ENCODE measurements at regions not wholly inside any gene's neighbourhood (a gene's known extent, or its start where the extent isn't known, plus 50 kb on each side); places are given as distances from the start of the nearest gene placed in this dataset.

DNA sequence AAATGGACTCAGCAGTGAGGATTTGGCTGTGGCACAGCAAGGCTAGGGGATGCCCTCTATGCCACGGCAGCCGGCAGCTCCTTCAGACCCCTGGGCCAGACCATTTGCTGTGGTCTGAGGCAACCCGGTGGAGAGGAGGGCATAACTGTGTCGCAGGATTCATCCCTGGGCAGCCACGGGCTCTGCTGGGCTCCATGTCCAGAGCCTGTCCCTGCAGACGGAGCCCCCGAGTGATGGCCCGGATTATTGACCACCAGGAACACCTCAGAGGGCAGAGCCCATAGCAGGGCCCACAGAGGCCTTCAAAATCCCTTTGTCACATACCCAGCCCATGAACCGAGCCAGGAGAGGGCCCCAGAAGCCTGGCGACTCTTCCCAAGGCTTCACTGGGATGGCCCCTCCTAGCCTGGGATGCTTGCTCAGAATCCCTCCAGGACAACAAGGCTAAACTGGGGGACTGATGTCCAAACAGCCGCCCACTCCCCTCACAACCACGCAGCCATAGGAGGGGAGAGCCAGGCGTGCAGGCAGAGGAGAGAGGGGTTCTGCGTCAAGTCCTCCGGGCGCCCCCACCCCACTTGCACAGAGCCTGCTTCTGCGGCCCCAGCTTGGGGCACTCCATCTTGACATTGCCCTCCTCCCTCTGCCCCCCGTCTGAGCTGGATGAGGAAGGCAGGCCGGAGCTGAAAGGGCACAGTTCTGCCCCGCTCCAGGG is 68.2 kb upstream of the AFDN start:
- DNase-seq (ENCODE audit: low spot score) (no peak), ATAC-seq (no peak)
- intact Hi-C loops (cut with DNase I) = no loop called here

DNA sequence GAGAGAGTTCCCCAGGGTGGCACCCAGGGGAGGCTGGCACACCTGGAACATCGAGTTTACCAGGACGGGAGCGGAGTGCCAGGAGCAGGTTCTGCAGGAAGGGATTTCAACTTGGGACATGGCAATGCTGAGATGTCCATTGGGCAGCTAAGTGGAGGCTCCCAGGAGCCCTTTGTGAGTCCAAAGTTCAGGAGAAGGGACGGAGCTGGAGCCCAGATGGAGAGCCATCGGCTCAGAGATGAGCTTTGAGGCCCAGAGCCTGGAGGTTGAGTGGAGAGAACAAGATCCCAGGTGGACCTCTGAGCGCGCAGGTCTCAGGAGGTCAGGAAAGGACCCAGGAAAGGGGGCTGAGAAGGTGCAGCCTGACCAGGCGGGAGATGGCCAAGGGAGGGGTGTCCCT is 67.5 kb upstream of the AFDN start:
- no peak for DNase-seq (ENCODE audit: low spot score)
- no peak for ATAC-seq
- intact Hi-C loops (cut with DNase I) = no loop called here

DNA sequence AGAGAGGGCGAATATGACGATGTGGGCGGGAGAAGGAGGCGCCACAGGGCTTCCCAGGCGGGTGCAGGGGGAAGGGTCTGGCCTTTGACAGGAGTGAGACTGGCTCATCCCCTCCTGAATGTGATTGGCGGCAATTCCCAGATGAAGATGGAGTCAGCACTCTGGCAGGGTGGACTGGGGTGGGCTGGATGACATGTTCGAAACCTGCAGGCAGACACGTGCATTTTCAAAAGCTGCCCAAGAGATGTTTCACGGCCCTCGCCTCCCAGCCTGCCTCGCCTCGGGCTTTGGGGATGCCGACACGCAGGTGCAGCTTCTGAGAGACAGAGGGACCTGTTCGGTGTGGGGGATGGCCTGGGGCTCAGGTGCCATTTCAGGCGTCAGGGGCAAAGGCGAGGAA is 66.8 kb upstream of the AFDN start:
- intact Hi-C loops (cut with DNase I) = no loop called here
- ATAC-seq = no peak
- no peak for DNase-seq (ENCODE audit: low spot score)

DNA sequence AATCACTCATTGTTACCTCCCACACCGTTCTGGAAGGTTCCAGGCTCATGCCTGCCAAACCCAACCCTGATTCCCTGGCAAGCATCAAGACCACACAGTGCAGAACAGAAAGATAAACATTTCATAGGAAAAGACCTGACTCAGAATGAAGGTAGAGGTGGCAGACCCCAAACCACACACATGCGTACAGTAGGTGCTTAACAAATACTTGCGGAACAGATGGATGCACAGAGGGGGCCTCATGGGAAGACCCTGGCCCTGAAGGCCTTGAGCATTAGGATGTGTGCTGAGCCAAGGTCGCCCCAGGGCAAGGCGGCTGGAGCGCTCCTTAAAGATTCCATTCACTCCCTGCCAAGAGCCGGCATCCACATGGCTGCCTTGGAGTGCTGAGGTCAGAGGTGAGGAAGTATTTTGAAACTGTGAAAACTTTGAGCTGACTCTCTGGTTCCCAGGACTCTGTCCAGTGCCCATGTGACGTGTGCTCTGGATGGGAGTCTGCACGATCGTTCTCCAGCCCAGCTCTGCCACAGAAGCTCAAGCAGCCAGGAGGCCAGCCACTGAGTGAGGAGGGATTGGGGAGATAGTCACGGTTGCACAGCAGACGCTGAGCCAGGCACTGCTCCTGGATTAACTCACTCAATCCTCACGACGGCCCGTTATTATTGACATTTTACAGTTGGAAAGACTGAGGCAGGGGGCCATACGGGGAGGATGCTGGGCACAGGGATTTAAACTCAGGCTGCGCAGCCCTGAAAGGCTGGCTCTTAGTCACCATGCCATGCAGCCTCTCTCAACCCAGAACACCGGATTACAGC is 65.5 kb upstream of the AFDN start:
- ATAC-seq (peak; percentile 90), DNase-seq (ENCODE audit: low spot score) (peak; percentile 88)
- intact Hi-C loops (cut with DNase I) = no loop called here

DNA sequence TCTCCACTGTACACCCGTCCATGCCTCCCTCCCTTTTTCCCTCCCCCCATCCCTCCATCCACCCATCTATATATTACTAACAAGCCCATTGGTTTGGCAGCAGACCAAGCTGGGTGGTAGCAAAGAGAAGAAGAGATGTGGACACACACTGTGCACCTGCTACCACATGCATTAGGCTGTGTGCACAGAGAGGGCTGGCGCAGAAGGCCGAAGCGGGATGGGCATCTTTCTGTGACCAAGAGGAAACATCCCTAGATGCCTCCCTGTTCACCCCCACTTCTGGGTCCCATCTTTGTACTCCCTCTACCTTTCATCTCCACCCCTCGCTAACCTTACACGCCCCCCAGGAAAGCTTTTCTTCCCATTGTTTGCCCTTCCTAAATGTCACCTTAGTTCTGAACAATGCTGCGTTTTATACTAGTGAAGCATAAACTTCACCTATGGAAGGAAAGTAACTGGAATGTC is 64.9 kb upstream of the AFDN start:
- intact Hi-C loops (cut with DNase I) = no loop called here
- ATAC-seq = no peak
- no peak for DNase-seq (ENCODE audit: low spot score)

DNA sequence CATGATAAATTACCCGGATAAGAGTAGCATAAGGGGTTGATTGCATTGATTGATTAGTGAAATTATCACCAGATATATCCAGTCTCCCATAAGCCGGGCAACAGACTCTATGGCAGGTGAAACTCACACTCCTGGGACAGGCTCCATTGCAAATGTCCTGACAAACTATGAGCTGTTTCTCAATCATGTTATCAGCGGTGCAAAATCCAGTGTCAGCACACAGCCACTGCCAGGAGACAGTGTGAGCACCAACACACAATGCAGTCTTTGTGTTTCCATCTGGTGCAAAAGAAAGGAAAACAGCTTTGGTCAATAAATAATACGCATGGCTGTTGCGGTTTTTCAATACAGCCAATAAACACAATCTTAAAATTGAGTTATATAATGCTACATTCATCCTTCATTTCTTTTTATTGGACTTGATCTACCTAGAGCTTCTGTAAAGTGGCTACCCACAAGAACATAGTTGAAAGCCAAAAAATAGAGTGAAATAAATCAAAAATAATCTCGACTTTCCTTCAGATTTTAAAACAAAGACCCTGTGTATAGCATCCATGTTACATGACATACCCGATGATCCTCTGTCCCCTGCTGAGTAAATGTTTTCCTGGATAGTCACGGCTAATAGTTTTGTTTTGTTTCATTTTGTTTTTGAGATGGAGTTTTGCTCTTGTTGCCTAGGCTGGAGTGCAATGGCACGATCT is 64.3 kb upstream of the AFDN start:
- ATAC-seq = peak; percentile 67
- DNase-seq (ENCODE audit: low spot score) = no peak
- intact Hi-C loops (cut with DNase I) = no loop called here

DNA sequence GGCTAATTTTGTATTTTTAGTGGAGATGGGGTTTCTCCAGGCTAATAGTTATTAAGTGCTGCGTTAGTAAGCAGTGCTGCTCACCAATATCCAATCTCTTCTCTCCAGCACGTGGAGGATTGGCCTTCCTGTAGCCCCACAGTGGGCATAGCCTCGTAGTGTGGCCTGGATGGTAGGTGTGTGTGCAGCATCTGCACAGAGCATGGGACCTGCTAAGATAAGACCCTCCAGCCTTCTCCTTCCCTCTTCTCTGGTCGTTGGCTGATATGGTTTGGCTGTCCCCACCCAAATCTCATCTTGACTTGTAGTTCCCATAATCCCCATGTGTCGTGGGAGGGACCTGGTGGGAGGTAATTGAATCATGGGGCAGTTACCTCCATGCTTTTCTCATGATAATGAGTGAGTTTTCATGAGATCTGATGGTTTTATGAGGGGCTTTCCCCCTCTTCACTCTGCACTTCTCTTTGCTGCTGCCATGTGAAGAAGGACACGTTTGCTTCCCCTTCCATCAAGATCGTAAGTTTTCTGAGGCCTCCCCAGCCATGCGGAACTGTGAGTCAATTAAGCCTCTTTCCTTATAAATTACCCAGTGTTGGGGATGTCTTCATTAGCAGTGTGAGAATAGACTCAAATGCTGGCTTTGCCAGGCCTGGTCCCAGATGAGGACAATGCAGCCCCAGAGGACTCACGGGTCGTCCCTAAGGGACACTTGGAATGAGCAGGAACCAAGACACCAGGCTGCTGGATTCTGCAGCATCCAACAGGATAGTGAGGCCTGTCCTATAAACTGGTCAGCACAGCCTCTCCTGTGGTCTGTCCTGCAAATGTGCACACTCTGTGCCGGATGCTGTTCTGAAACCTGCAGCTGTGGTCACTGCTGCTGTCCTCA is 63.4 kb upstream of the AFDN start:
- DNase-seq (ENCODE audit: low spot score) (no peak), ATAC-seq (no peak)
- intact Hi-C loops (cut with DNase I) = no loop called here

DNA sequence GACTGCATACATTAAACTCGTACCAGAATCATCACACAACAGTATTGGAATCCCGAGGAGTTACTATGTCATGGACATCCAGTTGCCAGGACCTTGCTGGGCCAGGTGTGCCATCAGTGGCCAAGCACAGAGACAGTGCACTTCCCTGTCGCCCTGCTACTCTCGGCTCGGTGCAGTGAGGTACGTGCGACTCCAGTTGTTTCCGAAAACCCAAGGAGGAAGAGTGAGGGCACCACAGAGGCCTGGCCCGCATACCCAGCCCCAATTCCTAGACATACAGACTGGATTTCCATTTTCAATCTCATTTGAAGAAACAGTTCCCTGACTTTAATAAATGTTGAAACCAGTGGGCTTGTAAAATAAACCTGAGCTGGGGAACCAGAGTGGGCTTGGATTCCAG is 62.5 kb upstream of the AFDN start:
- no peak for DNase-seq (ENCODE audit: low spot score)
- intact Hi-C loops (cut with DNase I) = no loop called here

DNA sequence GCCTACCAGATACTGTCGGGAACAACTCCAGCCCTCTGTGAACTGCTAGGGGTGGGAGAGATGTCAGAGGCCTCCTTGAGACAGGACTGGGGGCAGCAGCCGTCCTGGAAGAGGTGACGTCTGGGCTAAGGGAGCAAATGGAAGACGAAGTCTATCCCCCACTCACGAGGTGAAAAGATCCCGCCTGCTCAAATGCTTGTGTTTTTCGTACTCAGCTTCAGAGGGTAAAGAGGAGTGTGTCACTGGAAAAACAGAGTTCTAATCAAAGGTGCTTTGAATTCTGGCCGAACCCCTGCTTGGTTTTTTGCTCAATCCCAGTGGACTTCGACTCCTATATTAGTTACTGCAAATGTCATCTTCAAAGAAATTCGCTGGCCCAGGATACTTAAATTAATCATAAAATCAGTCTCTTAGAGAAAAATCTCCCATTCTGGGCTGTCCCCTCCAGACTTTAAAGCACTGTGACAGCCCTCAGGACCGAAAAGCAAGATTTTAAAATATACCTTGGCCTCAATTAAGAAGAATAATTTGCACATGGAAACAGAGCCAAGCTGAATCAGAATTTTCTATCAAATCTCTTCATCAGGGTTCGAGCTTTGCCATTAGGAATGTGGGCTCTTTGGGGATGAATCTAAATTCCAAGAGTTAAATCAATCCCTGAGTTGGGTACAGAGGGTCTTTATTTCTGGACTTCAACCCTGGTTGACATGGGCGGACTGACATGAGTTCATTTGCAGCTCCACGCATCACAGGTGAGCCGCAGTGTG is 61.8 kb upstream of the AFDN start:
- intact Hi-C loops (cut with DNase I) = no loop called here
- ATAC-seq = no peak
- no peak for DNase-seq (ENCODE audit: low spot score)

More for the DNA sequence above, 62.5 kb upstream of the AFDN start:
- no peak for ATAC-seq

DNA sequence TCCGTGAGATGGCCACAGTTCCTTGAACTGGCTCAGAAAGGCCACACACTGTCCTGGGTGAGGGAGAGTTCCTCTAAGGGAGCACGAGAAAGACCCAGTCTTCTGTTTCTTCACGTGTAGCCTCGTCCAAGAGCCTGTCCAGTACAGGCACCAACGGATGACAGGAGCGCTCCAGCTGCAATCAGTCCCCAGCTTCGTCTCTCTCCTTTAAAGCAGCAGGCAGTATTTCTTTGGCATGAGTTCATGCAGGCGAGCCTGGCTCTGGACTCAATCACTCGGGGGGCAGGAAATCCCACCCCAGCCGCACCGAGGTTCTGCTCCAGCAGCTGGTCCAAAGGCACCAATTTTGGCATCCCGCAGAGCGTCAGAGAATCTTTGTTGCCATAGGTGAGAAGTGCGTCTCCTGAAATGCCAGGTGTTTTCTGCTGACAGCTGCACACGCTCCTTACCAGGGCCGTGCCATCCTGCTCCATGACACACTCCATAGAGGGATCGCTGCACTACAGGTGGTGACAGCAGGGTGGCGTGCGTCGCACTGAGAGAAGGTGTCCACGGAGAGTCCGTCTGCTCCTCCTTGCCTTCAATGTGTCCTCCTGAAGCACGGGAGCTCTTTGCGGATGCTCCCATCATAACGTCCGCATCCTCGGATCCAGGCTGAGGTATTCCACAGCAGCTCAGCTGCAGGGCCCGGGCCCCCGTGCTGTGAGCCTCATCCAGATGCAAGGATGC is 59.6 kb upstream of the AFDN start:
- intact Hi-C loops (cut with DNase I) = no loop called here
- DNase-seq (ENCODE audit: low spot score) (no peak), ATAC-seq (no peak)

DNA sequence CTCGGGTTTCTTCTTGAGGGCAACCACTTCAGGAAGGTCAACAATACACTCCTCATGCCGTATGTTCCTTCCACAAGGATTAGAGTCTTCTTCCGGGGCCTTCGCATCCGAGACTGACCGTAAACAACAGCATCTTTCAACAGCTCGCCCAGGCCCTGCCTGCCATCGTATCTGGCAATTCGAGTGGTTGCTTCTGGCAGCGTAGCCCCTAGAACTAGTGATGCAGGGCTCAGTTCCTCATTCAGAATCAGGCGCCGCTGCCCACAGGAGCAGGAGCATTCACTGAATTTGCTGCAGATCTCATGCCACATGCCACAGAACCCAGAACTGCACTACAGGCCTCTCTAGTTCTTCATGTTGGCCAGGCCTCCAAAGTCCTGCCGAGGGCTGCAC is 59.0 kb upstream of the AFDN start:
- intact Hi-C loops (cut with DNase I) = no loop called here
- DNase-seq (ENCODE audit: low spot score) = no peak
- no peak for ATAC-seq

DNA sequence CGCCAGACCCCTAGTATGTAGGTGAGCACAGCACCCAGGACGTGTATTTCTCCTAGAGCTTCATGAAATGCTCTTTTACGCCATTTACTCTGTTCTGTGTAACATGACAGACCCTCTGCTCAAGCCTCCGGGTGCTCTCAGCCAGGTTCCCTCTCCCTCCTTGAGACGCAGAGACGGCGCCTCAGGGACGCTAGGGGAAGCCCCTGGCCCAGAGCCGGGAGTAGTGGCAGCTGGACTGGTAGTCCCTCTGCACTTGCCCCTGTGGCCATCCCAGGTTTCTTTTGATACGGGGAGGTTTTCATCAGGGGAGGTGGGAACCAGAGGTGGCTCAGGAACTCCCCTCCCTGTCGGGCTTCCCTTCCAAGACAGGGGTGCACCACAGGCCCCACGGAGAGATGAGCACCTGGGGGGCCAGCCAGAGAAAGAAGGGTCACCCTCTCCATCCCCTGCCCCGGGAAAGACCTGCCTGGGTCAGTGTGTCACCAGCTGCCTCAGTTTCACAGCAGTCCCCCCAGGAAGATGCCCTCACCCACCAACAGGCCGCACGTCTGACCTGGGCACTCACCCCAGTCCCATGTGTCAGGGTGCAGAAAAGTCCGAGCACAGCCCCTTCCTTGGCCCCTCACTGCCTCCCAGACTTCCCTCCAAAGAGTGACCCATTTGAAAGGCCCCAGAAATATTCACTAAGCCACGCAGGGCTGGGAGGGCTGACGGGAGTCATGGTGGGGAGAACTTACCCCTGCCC is 58.1 kb upstream of the AFDN start:
- intact Hi-C loops (cut with DNase I) = no loop called here
- ATAC-seq (no peak), DNase-seq (ENCODE audit: low spot score) (no peak)

DNA sequence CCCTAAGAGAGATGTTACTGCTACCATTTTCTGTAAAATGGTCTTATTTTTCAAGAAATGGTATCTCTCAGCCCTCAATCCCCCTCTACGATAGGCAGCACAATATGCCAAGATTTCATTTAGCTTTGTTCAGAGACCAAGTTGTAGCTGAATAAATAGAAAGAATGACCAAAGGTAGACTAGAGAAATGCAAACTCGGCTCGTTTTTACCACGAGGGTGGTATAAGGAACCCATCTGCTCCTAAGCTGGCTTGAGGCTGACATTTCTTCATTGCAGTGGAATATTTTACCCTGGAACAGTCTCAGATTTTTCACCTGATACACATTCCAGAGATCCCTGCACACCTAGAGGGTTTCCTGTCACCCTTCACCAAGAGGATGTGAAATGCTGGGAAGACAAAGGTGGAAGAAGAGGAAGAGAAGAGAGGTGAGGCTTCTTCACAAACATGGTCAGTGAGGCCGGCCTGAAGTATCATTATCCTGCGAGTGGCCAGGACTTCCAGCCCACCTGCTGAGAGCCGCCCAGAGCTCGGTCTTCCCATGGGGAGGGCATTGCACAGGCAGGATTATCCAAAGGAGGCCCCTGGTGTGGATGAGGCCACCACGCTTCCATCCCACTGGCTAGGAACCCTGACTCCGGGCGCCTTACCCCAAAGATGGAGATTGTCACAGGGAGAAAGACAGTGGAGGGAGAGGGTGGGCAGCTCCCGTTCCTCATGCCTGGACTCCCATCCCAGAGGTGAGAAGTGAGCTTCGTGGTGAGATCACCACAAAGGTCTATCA is 57.1 kb upstream of the AFDN start:
- ATAC-seq = no peak
- intact Hi-C loops (cut with DNase I) = no loop called here
- no peak for DNase-seq (ENCODE audit: low spot score)

DNA sequence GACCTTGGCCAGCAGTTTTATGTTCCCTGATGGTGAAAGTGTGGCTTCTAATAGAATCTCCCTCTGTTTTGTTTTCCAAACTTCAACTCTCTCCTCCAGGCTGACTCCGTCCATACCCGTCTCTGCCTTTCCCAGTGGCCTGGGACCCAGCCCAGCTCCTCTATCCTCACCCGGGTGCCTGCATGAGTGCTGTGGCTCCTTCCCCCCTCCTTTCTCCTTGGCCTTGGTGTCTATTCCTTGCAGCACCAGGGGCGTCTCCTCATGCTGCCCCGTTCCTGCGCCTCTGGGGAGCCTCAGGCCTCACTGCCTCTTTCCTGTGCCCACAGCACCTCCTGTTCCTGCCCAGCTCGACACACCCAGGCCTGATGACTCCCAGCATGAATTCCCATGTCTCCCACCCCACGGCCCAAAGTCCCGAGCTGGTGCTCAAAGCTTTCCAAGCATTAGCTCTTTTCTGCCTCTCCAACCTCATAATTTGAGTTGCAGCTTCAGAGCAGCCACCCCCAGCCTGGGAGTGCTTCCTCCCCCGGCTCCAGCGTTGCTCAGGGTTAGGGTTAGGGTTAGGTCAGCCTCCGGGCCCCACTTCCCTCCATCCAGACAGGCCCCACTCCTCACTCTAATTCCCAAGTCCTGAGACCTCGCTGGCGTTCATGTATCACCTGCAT is 56.3 kb upstream of the AFDN start:
- intact Hi-C loops (cut with DNase I) = no loop called here
- ATAC-seq (no peak), DNase-seq (ENCODE audit: low spot score) (no peak)

DNA sequence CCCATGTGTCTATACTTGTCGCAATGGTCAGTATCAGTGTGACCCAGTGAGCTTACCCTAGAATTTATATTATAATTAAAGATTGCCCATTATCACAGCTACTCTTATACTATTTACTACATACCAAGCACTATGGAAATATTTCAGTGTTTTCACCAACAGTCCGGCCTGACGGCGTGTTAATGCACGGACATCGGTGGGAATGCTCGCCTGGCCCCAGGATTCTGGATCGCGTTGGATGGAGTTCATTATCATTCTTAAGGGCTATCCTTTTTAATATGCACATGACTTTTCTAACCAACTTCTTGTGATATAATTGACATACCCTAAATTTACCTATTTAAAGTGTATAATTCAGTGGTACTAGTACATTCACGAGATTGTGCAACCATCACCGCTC is 51.8 kb upstream of the AFDN start:
- ATAC-seq (no peak), DNase-seq (ENCODE audit: low spot score) (no peak)
- intact Hi-C loops (cut with DNase I) = no loop called here
